Activated CD8-positive, alpha-beta T cell treated with anti-CD3 and anti-CD28 coated beads for 36 hours (primary cell): ENCODE measurements at regions not wholly inside any gene's neighbourhood (a gene's known extent, or its start where the extent isn't known, plus 50 kb on each side); places are given as distances from the start of the nearest gene placed in this dataset.
"Not testable (repeated sequence)": the region's sequence is repeated elsewhere in the genome, so short reads cannot be mapped to it uniquely, and the experiment has no call there.

Experiments used
- ATAC-seq: fragments of 200-7000 bp; cut with Tn5 transposase; one replicate; pipeline ENCODE4 v1.10.0; 2021; ENCODE audit warnings: mild to moderate bottlenecking, moderate library complexity
- CTCF ChIA-PET: fragments of 350-600 bp; sonication (Branson Sonifier 250); formaldehyde crosslinking; loops from one replicate; lab custom pipeline; 2021; ENCODE audit warnings: antibody characterized with exemption; lab: Charles Lee
- POLR2A ChIA-PET: fragments of 350-600 bp; sonication (Branson Sonifier 250); formaldehyde crosslinking; loops from one replicate; lab custom pipeline; 2021; ENCODE audit warnings: antibody characterized with exemption; lab: Charles Lee
- DNase-seq: peaks from one replicate; pipeline ENCODE4 v3.0.0-alpha.2; 2020
- H3K27ac Mint-ChIP-seq: one replicate; pipeline ENCODE4 v1.8.0; 2021; ENCODE audit warnings: mild to moderate bottlenecking, mixed read lengths
- H3K27me3 Mint-ChIP-seq: one replicate; pipeline ENCODE4 v1.8.0; 2021; ENCODE audit warnings: mixed read lengths
- H3K36me3 Mint-ChIP-seq: one replicate; pipeline ENCODE4 v1.8.0; 2021; ENCODE audit warnings: low read depth, mixed read lengths
- H3K4me1 Mint-ChIP-seq: one replicate; pipeline ENCODE4 v1.8.0; 2021; ENCODE audit warnings: low read depth, mixed read lengths
- H3K4me3 Mint-ChIP-seq: one replicate; pipeline ENCODE4 v1.8.0; 2021; ENCODE audit warnings: mild to moderate bottlenecking, moderate library complexity, mixed read lengths
- H3K9me3 Mint-ChIP-seq: one replicate; pipeline ENCODE4 v1.8.0; 2021; ENCODE audit warnings: mixed read lengths
- intact Hi-C: fragments of 100-400 bp; cut with micrococcal nuclease; formaldehyde crosslinking; loops from one replicate; pipeline ENCODE4 v1.10.0; 2022
- TF ChIP-seq, protein P1 (sequence below): fragments of 200-600 bp; IDR thresholded peaks from one replicate; pipeline ENCODE4 v1.8.0; 2022; ENCODE audit warnings: antibody characterized with exemption, mild to moderate bottlenecking

DNA sequence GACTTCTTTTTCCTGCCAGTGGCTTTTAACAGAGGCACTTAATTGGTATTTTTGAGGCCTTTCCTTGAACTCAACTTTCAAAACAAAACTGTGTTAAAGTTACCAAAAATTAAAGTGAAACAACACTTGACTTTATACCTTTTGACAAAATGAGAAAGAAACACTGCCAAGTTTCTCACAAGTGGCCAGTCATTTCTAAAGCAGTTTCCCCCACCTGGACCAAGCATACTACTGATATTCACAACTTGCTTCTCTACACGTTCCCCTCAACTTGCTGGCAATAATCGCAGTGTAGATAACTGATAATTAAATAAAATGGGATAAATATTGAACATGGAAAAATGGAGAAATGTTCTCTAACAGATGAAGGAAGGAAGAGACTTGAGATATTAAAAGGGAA, 135.7 kb downstream of the TLR4 start:
- Mint-ChIP-seq H3K4me1 (no peaks in the 10 kb centered on the region), H3K4me3 (no peak overlapping the region), H3K27me3 (peaks cover 15% of the 10 kb centered on the region), H3K27ac (no peak overlapping the region), H3K36me3 (no peaks in the 10 kb centered on the region), H3K9me3 (peaks cover 2% of the 10 kb centered on the region)
- TF ChIP-seq, protein P1, sequence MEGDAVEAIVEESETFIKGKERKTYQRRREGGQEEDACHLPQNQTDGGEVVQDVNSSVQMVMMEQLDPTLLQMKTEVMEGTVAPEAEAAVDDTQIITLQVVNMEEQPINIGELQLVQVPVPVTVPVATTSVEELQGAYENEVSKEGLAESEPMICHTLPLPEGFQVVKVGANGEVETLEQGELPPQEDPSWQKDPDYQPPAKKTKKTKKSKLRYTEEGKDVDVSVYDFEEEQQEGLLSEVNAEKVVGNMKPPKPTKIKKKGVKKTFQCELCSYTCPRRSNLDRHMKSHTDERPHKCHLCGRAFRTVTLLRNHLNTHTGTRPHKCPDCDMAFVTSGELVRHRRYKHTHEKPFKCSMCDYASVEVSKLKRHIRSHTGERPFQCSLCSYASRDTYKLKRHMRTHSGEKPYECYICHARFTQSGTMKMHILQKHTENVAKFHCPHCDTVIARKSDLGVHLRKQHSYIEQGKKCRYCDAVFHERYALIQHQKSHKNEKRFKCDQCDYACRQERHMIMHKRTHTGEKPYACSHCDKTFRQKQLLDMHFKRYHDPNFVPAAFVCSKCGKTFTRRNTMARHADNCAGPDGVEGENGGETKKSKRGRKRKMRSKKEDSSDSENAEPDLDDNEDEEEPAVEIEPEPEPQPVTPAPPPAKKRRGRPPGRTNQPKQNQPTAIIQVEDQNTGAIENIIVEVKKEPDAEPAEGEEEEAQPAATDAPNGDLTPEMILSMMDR, result no peak
- ChIA-PET CTCF (no interaction called here), POLR2A (no interaction called here)
- intact Hi-C loops, result no loop called here
- ATAC-seq (no peak), DNase-seq (no peak)

- CTCF ChIA-PET, H3K4me1 Mint-ChIP-seq, DNase-seq, H3K9me3 Mint-ChIP-seq, H3K36me3 Mint-ChIP-seq, H3K27me3 Mint-ChIP-seq, intact Hi-C loops, ATAC-seq, H3K4me3 Mint-ChIP-seq, H3K27ac Mint-ChIP-seq, POLR2A ChIA-PET: not testable (repeated sequence)
Measured at GRCh38 chr9:117851836-117852461, 147.7 kb downstream of the TLR4 start.

DNA sequence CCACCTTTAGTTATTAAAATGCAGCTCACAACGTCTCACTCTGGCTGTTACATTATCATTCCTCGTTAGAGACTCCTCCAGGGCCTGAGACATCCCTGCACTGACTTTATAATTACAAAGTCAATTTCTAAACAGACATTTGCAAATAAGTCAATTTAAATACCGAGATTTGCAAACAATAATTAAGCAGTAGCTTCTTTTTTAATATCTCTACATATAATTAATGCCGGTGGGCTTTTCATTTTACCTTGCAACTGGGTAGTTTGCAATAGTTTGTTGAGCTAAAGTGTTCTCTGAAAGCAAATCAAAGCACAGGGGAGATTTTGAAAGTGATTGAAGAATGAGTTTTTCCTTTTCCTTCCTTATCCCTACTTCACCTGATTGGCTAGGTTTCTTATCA, 154.4 kb downstream of the TLR4 start:
- Mint-ChIP-seq H3K4me1 (no peaks in the 10 kb centered on the region), H3K36me3 (no peaks in the 10 kb centered on the region), H3K27me3 (peaks cover 7% of the 10 kb centered on the region), H3K27ac (no peak overlapping the region), H3K9me3 (no peaks in the 10 kb centered on the region), H3K4me3 (no peak overlapping the region)
- POLR2A ChIA-PET, result no interaction called here
- no peak for ATAC-seq
- TF ChIP-seq, protein P1, result no peak
- CTCF ChIA-PET, result no interaction called here
- DNase-seq, result no peak
- intact Hi-C loops, result no loop called here

DNA sequence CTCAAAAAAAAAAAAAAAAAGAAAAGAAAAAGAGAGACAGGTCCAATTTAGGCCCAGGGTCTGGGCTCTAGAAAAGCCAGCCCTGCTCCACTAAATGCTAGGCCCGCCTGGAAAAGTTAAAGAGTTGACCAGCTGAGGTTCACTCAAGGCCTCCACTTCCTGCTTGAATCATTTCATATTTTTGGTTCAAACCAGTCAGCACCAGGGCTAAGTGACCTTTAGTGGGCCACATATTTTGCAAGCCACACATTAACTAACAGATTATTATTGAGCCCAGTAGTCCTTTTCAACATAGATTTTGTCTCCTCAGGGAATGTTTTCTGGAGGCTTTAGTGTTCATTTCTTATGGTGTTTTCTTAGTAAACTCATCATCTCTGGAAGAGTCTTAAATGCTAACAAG, 156.6 kb downstream of the TLR4 start:
- intact Hi-C loops, result no loop called here
- ATAC-seq (no peak), DNase-seq (no peak)
- Mint-ChIP-seq H3K36me3 (no peaks in the 10 kb centered on the region), H3K4me3 (no peak overlapping the region), H3K27ac (no peak overlapping the region), H3K9me3 (no peaks in the 10 kb centered on the region), H3K27me3 (peaks cover 2% of the 10 kb centered on the region), H3K4me1 (no peaks in the 10 kb centered on the region)
- TF ChIP-seq, protein P1, result no peak
- ChIA-PET CTCF (no interaction called here), POLR2A (no interaction called here)

- TF ChIP-seq, protein P1, result no peak
- H3K27me3 Mint-ChIP-seq, result peaks cover 2% of the 10 kb centered on the region
- DNase-seq (no peak), ATAC-seq (no peak)
- no peaks in the 10 kb centered on the region for H3K9me3 Mint-ChIP-seq
- no peaks in the 10 kb centered on the region for H3K36me3 Mint-ChIP-seq
- ChIA-PET CTCF (no interaction called here), POLR2A (no interaction called here)
- intact Hi-C loops, result no loop called here
- no peak overlapping the region for H3K4me3 Mint-ChIP-seq
- H3K4me1 Mint-ChIP-seq, result no peaks in the 10 kb centered on the region
- H3K27ac Mint-ChIP-seq, result no peak overlapping the region
Measured at GRCh38 chr9:117864385-117865057, 160.3 kb downstream of the TLR4 start.
